Caco-2 (cell line): ENCODE measurements at regions not wholly inside any gene's neighbourhood (a gene's known extent, or its start where the extent isn't known, plus 50 kb on each side); places are given as distances from the start of the nearest gene placed in this dataset.

Experiments
- BruUV-seq: library from RNA; stranded (reverse); fragments of 400-500 nt; replicated peaks from 2 replicates; lab custom pipeline; 2021; lab: Mats Ljungman, UMichigan
- CTCF ChIA-PET: fragments of 300-600 bp; sonication (Branson Sonifier 250); formaldehyde crosslinking; loops from one replicate; lab custom pipeline; 2022; ENCODE audit warnings: antibody characterized with exemption; lab: Charles Lee
- POLR2A ChIA-PET: fragments of 300-600 bp; sonication (Branson Sonifier 250); formaldehyde crosslinking; loops from one replicate; lab custom pipeline; 2022; ENCODE audit warnings: antibody characterized with exemption; lab: Charles Lee
- DNase-seq, 2 experiments: peaks; one replicate each; pipeline versions ENCODE4 v3.0.0 to v3.0.0-alpha.2; 2020 to 2022
- H3K27me3 ChIP-seq: replicated peaks from 2 replicates; pipeline ENCODE4 v1.6.0; 2011; ENCODE audit warnings: low read length; ENCODE audit not compliant: control insufficient read depth, insufficient read depth
- H3K36me3 ChIP-seq: 2 replicates; pipeline ENCODE4 v1.5.1; 2011; ENCODE audit warnings: low read length; ENCODE audit not compliant: control insufficient read depth, insufficient read depth
- H3K4me1 ChIP-seq: fragments of 250-450 bp; sonication (Bioruptor Pico); 2 replicates; pipeline ENCODE4 v1.5.1; 2020; ENCODE audit warnings: mild to moderate bottlenecking
- H3K4me3 ChIP-seq: 2 replicates; pipeline ENCODE4 v1.5.1; 2011; ENCODE audit warnings: low read depth, mild to moderate bottlenecking, control low read depth, low read length
- H3K9me3 ChIP-seq: fragments of 250-450 bp; sonication (Bioruptor Pico); 2 replicates; pipeline ENCODE4 v1.5.1; 2020; ENCODE audit warnings: mild to moderate bottlenecking, moderate library complexity
- H3K27ac Mint-ChIP-seq: one replicate; pipeline ENCODE4 v1.8.0; 2022; ENCODE audit warnings: mixed read lengths; ENCODE audit not compliant: unreplicated experiment
- H3K27me3 Mint-ChIP-seq: one replicate; pipeline ENCODE4 v1.8.0; 2022; ENCODE audit warnings: mixed read lengths; ENCODE audit not compliant: insufficient read depth, unreplicated experiment
- H3K36me3 Mint-ChIP-seq: one replicate; pipeline ENCODE4 v1.8.0; 2022; ENCODE audit warnings: mild to moderate bottlenecking, mixed read lengths; ENCODE audit not compliant: insufficient read depth, unreplicated experiment
- H3K4me1 Mint-ChIP-seq: one replicate; pipeline ENCODE4 v1.8.0; 2022; ENCODE audit warnings: low read depth, mixed read lengths; ENCODE audit not compliant: unreplicated experiment
- H3K4me3 Mint-ChIP-seq: one replicate; pipeline ENCODE4 v1.8.0; 2022; ENCODE audit warnings: mild to moderate bottlenecking, moderate library complexity, mixed read lengths; ENCODE audit not compliant: unreplicated experiment
- H3K9me3 Mint-ChIP-seq: one replicate; pipeline ENCODE4 v1.8.0; 2022; ENCODE audit warnings: mixed read lengths; ENCODE audit not compliant: unreplicated experiment
- CTCF ChIP-seq, 2 experiments: fragments of 200-600 bp in 1 of 2; IDR thresholded peaks; 1 replicate in 1 of 2; 2 replicates in 1 of 2; pipeline versions ENCODE4 v1.5.1 to v1.8.0; 2011 to 2022; ENCODE audit warnings: antibody characterized with exemption in 1 of 2, control low read depth in 1 of 2, inconsistent platforms in 1 of 2, low read depth in 1 of 2, low read length in 1 of 2, mild to moderate bottlenecking in 1 of 2, moderate library complexity in 1 of 2; ENCODE audit not compliant: insufficient read depth in 1 of 2, severe bottlenecking in 1 of 2, unreplicated experiment in 1 of 2
- intact Hi-C: fragments of 100-400 bp; cut with micrococcal nuclease; formaldehyde crosslinking; loops from one replicate; pipeline ENCODE4 v1.10.0; 2022; ENCODE audit not compliant: unreplicated experiment

GRCh38 chr20:53853111-53853713 lies 217.2 kb downstream of the BCAS1 start:
- Mint-ChIP-seq H3K27me3 (no peaks in the 10 kb centered on the region), H3K4me1 (peaks cover 50% of the 10 kb centered on the region), H3K27ac (peak overlapping the region; percentile 34), H3K9me3 (no peaks in the 10 kb centered on the region), H3K4me3 (no peak overlapping the region), H3K36me3 (peaks cover 4% of the 10 kb centered on the region)
- ChIA-PET CTCF (interaction anchor here (0.7 kb wide), 1 partner anchor 67 kb away, joined by 4 read pairs; no protein-coding TSS in a partner anchor), POLR2A (no interaction called here)
- no TSS peak for BruUV-seq
- no peak overlapping the region for H3K4me3 ChIP-seq
- H3K36me3 ChIP-seq, result no peaks in the 10 kb centered on the region
- H3K4me1 ChIP-seq, result peaks cover 12% of the 10 kb centered on the region
- DNase-seq, result no peak
- H3K9me3 ChIP-seq, result no peaks in the 10 kb centered on the region
- no peaks in the 10 kb centered on the region for H3K27me3 ChIP-seq
- intact Hi-C loops, result no loop called here
- no peak for TF ChIP-seq CTCF (IDR thresholded peaks at IDR 0.05; ENCODE audit: insufficient read depth in 1 of 2, low read depth in 1 of 2, low read length in 1 of 2, severe bottlenecking in 1 of 2, unreplicated experiment in 1 of 2)

GRCh38 chr20:53852691-53853090 lies 217.7 kb downstream of the BCAS1 start:
- peaks cover 4% of the 10 kb centered on the region for H3K36me3 Mint-ChIP-seq
- no peak for DNase-seq
- no peaks in the 10 kb centered on the region for H3K36me3 ChIP-seq
- intact Hi-C loops, result no loop called here
- H3K27me3 Mint-ChIP-seq, result no peaks in the 10 kb centered on the region
- H3K9me3 ChIP-seq, result no peaks in the 10 kb centered on the region
- no peak overlapping the region for H3K4me3 ChIP-seq
- H3K27ac Mint-ChIP-seq, result peak overlapping the region; percentile 34
- H3K27me3 ChIP-seq, result no peaks in the 10 kb centered on the region
- POLR2A ChIA-PET, result no interaction called here
- no TSS peak for BruUV-seq
- TF ChIP-seq CTCF (IDR thresholded peaks at IDR 0.05; ENCODE audit: insufficient read depth in 1 of 2, low read depth in 1 of 2, low read length in 1 of 2, severe bottlenecking in 1 of 2, unreplicated experiment in 1 of 2), result no peak
- no peak overlapping the region for H3K4me3 Mint-ChIP-seq
- H3K9me3 Mint-ChIP-seq, result no peaks in the 10 kb centered on the region
- H3K4me1 Mint-ChIP-seq, result peaks cover 50% of the 10 kb centered on the region
- H3K4me1 ChIP-seq, result peaks cover 12% of the 10 kb centered on the region
- CTCF ChIA-PET, result interaction anchor here (0.7 kb wide), 1 partner anchor 67 kb away, joined by 4 read pairs; no protein-coding TSS in a partner anchor

DNA sequence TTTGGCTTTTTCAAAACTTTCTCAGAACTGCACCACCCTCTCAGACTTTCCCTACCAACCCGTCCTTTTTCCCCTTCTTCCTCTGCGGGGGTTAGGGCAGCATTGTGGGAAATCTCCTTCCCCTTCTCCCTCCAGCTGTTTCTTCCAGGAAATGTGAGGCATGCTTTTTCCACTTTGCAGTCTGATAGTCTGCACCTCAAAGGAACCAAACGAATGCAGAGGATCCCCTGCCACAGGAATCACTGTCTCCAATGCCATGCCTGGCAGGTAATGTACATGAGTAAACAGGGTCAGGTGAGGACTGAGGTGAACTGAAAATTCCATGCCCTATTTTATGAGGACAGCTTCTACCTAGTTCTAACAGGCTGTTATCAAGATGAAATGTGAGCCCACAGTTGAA lies 218.4 kb downstream of the BCAS1 start:
- Histone ChIP-seq H3K36me3 (no peaks in the 10 kb centered on the region), H3K27me3 (no peaks in the 10 kb centered on the region), H3K9me3 (no peaks in the 10 kb centered on the region), H3K4me3 (no peak overlapping the region), H3K4me1 (peaks cover 13% of the 10 kb centered on the region)
- H3K4me1 Mint-ChIP-seq, result peaks cover 53% of the 10 kb centered on the region
- no peak for TF ChIP-seq CTCF (IDR thresholded peaks at IDR 0.05; ENCODE audit: insufficient read depth in 1 of 2, low read depth in 1 of 2, low read length in 1 of 2, severe bottlenecking in 1 of 2, unreplicated experiment in 1 of 2)
- intact Hi-C loops, result no loop called here
- DNase-seq, result no peak
- H3K27me3 Mint-ChIP-seq, result no peaks in the 10 kb centered on the region
- peak overlapping the region; percentile 34 for H3K27ac Mint-ChIP-seq
- H3K9me3 Mint-ChIP-seq, result no peaks in the 10 kb centered on the region
- H3K4me3 Mint-ChIP-seq, result no peak overlapping the region
- BruUV-seq, result no TSS peak
- CTCF ChIA-PET, result interaction anchor here (0.9 kb wide), 1 partner anchor 23 kb away, joined by 4 read pairs; no protein-coding TSS in a partner anchor
- POLR2A ChIA-PET, result no interaction called here
- peaks cover 4% of the 10 kb centered on the region for H3K36me3 Mint-ChIP-seq
